ENCODE measurements at regions not wholly inside any gene's neighbourhood (a gene's known extent, or its start where the extent isn't known, plus 50 kb on each side); places are given as distances from the start of the nearest gene placed in this dataset.

GRCh38 chr6:91094806-91095475 is 508.1 kb upstream of the MAP3K7 start:
- Histone ChIP-seq H3K9me3 (ENCODE audit: low read depth) (no peaks in the 10 kb centered on the region), H3K9me2 (replicated peaks; ENCODE audit: insufficient read depth) (no peaks in the 10 kb centered on the region), H3K27me3 (no peaks in the 10 kb centered on the region), H4K20me1 (ENCODE audit: insufficient read depth, poor library complexity, severe bottlenecking) (no peaks in the 10 kb centered on the region), H3K27ac (no peak overlapping the region), H3K79me2 (no peaks in the 10 kb centered on the region), H2AFZ (no peak overlapping the region), H3K36me3 (replicated peaks; ENCODE audit: insufficient read depth, low read depth) (no peaks in the 10 kb centered on the region), H3K4me2 (no peak overlapping the region), H3K4me1 (ENCODE audit: insufficient read depth) (peaks cover 7% of the 10 kb centered on the region), H3K4me3 (no peak overlapping the region)
- DNase-seq (ENCODE audit: low spot score), result no peak
- TF ChIP-seq CTCF (IDR thresholded peaks at IDR 0.05; ENCODE audit: poor library complexity) (no peak), EZH2 (IDR thresholded peaks at IDR 0.05; ENCODE audit: borderline replicate concordance) (no peak), EZH2phosphoT487 (IDR thresholded peaks at IDR 0.05; ENCODE audit: low read depth, severe bottlenecking, unreplicated experiment) (no peak)

- Histone ChIP-seq H3K4me1 (ENCODE audit: insufficient read depth) (peaks cover 7% of the 10 kb centered on the region), H3K36me3 (replicated peaks; ENCODE audit: insufficient read depth, low read depth) (no peaks in the 10 kb centered on the region), H3K9me3 (ENCODE audit: low read depth) (no peaks in the 10 kb centered on the region), H4K20me1 (ENCODE audit: insufficient read depth, poor library complexity, severe bottlenecking) (no peaks in the 10 kb centered on the region), H3K9me2 (replicated peaks; ENCODE audit: insufficient read depth) (no peaks in the 10 kb centered on the region), H3K4me3 (no peak overlapping the region), H3K27ac (no peak overlapping the region), H3K79me2 (no peaks in the 10 kb centered on the region), H3K27me3 (no peaks in the 10 kb centered on the region), H2AFZ (no peak overlapping the region), H3K4me2 (no peak overlapping the region)
- no peak for DNase-seq (ENCODE audit: low spot score)
- no peak for TF ChIP-seq EZH2phosphoT487 (IDR thresholded peaks at IDR 0.05; ENCODE audit: low read depth, severe bottlenecking, unreplicated experiment)
- no peak for TF ChIP-seq CTCF (IDR thresholded peaks at IDR 0.05; ENCODE audit: poor library complexity)
- TF ChIP-seq EZH2 (IDR thresholded peaks at IDR 0.05; ENCODE audit: borderline replicate concordance), result no peak
Measured at GRCh38 chr6:91094341-91094740, 507.5 kb upstream of the MAP3K7 start.

GRCh38 chr6:91088976-91089375 is 502.1 kb upstream of the MAP3K7 start:
- Histone ChIP-seq H3K79me2 (no peaks in the 10 kb centered on the region), H3K9me2 (replicated peaks; ENCODE audit: insufficient read depth) (no peaks in the 10 kb centered on the region), H3K27ac (peak overlapping the region; percentile 13), H2AFZ (no peak overlapping the region), H4K20me1 (ENCODE audit: insufficient read depth, poor library complexity, severe bottlenecking) (no peaks in the 10 kb centered on the region), H3K4me3 (no peak overlapping the region), H3K4me1 (ENCODE audit: insufficient read depth) (no peaks in the 10 kb centered on the region), H3K9me3 (ENCODE audit: low read depth) (no peaks in the 10 kb centered on the region), H3K27me3 (no peaks in the 10 kb centered on the region), H3K36me3 (replicated peaks; ENCODE audit: insufficient read depth, low read depth) (no peaks in the 10 kb centered on the region), H3K4me2 (no peak overlapping the region)
- WGBS (ENCODE audit: low lambda C conversion rate, missing lambda C conversion rate), result 88% methylated on average over 2 of the region's 2 CpGs
- TF ChIP-seq EZH2 (IDR thresholded peaks at IDR 0.05; ENCODE audit: borderline replicate concordance) (no peak), CTCF (IDR thresholded peaks at IDR 0.05; ENCODE audit: poor library complexity) (no peak), EZH2phosphoT487 (IDR thresholded peaks at IDR 0.05; ENCODE audit: low read depth, severe bottlenecking, unreplicated experiment) (no peak)
- no peak for DNase-seq (ENCODE audit: low spot score)

- 50% methylated on average over 1 of the region's 1 CpG for WGBS (ENCODE audit: low lambda C conversion rate, missing lambda C conversion rate)
- Histone ChIP-seq H3K79me2 (no peaks in the 10 kb centered on the region), H3K27me3 (no peaks in the 10 kb centered on the region), H3K9me2 (replicated peaks; ENCODE audit: insufficient read depth) (no peaks in the 10 kb centered on the region), H3K27ac (peak overlapping the region; percentile 13), H3K4me3 (no peak overlapping the region), H3K4me2 (no peak overlapping the region), H3K4me1 (ENCODE audit: insufficient read depth) (no peaks in the 10 kb centered on the region), H3K36me3 (replicated peaks; ENCODE audit: insufficient read depth, low read depth) (no peaks in the 10 kb centered on the region), H3K9me3 (ENCODE audit: low read depth) (no peaks in the 10 kb centered on the region), H4K20me1 (ENCODE audit: insufficient read depth, poor library complexity, severe bottlenecking) (no peaks in the 10 kb centered on the region), H2AFZ (no peak overlapping the region)
- no peak for DNase-seq (ENCODE audit: low spot score)
- TF ChIP-seq EZH2phosphoT487 (IDR thresholded peaks at IDR 0.05; ENCODE audit: low read depth, severe bottlenecking, unreplicated experiment), result no peak
- no peak for TF ChIP-seq EZH2 (IDR thresholded peaks at IDR 0.05; ENCODE audit: borderline replicate concordance)
- TF ChIP-seq CTCF (IDR thresholded peaks at IDR 0.05; ENCODE audit: poor library complexity), result no peak
Measured at GRCh38 chr6:91088515-91088914, 501.6 kb upstream of the MAP3K7 start.

All from hepatocyte (in vitro differentiated cells).